OCI-LY1 (cell line): ENCODE measurements at regions not wholly inside any gene's neighbourhood (a gene's known extent, or its start where the extent isn't known, plus 50 kb on each side); places are given as distances from the start of the nearest gene placed in this dataset.

Experiments
- CTCF ChIP-seq: fragments of 200-600 bp; sonication (generic), shearing (Covaris generic); IDR thresholded peaks from 2 replicates; pipeline ENCODE4 v1.5.1; 2017; ENCODE audit warnings: mild to moderate bottlenecking, antibody characterized with exemption, low read length, moderate library complexity, mixed read lengths
- EZH2 ChIP-seq: fragments of 200-600 bp; sonication (generic), shearing (Covaris generic); IDR thresholded peaks from 2 replicates; pipeline ENCODE4 v1.8.0; 2017; ENCODE audit warnings: borderline replicate concordance, mixed run types, mild to moderate bottlenecking, antibody characterized with exemption, low read length, moderate library complexity, mixed read lengths

- TF ChIP-seq CTCF (no peak), EZH2 (no peak)
Observed at GRCh38 chr20:19012676-19013075, 199.1 kb downstream of the SCP2D1 start.
